ENCODE measurements at regions not wholly inside any gene's neighbourhood (a gene's known extent, or its start where the extent isn't known, plus 50 kb on each side); places are given as distances from the start of the nearest gene placed in this dataset.
"Not testable (repeated sequence)": the region's sequence is repeated elsewhere in the genome, so short reads cannot be mapped to it uniquely, and the experiment has no call there.

DNA sequence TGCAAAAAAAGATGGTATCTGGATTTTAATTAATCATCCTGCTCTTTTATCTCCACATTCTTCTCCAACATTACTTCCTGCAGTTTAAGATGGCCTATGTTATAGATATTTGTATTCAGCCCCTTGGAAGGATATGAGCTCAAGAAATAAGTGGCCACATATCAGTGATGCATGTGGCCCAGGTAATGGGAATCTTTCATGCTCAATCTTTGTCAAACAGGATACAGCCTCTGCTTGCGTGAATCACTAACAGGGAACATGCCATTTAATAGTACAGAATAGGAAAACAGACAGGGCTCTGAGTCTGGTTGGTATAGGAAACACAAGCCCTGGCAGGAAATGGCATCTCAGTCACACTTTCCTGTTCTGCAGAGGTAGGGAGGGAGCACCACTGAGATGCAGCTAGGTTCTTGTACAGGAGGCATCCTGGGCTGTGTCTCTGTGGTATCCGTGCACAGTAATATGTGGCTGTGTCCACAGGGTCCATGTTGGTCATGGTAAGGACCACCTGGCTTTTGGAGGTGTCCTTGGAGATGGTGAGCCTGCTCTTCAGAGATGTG lies 774.6 kb downstream of the TMEM121 start:
- FAIRE-seq, result not testable (repeated sequence)

DNA sequence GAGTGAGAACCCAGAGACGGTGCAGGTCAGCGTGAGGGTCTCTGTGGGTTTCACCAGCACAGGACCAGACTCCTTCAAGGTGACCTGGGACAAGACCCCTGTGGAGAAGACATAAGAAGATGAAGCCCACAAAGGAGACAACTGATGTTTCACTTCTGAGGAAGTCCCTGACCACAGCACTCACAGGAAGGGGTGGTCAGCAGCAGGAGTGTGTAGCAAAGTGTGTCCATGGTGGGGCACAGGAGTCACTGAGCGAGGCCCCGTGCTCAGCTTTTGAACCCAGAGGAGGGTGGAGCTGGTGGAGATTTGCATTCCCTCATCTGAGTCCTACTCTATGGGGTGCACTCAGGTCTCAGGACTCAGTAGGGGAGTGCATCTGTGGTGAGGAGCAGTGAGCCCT lies 775.2 kb downstream of the TMEM121 start:
- FAIRE-seq, result not testable (repeated sequence)

DNA sequence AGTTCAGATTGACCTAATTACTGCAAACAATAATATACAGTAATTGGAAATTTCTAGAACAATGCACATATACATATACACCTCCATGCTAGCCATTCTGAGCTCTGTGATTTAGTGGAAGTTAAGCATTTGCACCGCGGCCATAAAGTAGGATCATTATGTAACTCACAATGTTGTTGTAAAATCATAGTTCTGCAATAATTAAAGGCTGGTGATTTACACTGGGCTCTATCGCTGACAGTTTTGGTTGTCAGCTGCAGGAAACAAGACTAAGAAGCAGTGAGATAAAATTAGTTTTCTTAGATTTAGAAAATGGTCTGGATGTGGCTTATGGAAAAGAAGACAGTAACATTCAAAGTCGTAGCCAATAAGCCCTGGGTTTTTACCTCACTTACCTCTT lies 776.3 kb downstream of the TMEM121 start:
- FAIRE-seq, result no peak

DNA sequence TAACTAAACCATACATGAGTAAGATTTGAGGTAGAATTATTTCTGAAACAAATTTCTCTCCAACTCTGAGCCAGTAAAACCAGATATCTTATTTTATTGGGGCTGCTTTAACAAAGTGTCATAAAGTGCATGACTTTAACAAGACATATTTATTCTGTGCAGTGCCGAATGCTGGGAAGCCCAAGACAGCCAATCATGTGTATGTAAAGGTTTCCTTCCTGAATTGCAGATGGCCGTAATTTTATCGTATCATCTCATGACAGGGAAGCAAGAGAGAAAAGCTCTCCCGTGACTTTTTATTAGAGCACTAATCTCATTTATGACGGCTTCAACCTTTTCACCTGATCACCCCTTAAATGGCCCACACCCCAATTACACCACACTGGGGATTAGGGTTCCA lies 777.9 kb downstream of the TMEM121 start:
- no peak for FAIRE-seq

DNA sequence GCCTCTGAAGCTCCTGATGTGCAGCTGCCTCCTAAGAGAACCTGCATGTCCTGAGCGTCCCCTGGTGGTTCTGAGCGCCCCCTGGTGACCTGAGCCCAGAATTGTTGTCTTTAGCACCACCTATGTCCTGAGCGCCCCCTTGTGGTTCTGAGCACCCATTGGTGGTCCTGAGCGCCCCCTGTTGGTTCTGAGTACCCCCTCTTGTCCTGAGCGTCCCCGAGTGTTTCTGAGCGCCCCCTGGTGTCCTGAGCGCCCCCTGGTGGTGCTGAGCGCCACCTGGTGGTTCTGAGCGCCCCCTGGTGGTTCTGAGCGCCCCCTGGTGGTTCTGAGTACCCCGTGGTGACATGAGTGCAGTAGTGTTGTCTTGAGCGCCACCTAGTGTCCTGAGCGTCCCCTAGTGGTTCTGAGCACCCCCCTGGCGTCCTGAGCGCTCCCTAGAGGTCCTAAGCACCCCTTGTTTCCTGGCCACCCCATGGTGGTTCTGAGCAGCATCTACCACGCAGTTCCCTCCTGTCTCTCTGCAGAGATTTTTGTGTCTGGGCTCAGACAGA lies 782.5 kb downstream of the TMEM121 start:
- no peak for FAIRE-seq

DNA sequence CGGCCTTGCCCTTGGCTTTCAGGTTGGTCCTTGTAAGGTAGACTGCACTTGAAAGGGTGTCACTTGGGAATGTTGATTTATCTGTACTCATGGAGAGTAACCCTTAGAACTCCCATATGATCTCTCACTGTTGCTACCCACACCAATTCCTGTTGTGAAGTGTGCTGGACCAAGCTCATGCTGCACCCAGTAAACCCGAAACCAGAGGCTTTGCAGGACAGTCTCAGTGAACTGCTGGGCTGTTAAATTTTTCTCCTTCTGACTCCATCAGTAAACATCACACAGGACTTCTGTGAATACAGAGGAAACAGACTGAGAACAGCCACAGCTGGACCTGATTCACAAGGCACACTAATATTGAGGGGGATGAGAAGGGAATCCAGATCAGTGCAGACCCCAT lies 783.0 kb downstream of the TMEM121 start:
- FAIRE-seq, result no peak

DNA sequence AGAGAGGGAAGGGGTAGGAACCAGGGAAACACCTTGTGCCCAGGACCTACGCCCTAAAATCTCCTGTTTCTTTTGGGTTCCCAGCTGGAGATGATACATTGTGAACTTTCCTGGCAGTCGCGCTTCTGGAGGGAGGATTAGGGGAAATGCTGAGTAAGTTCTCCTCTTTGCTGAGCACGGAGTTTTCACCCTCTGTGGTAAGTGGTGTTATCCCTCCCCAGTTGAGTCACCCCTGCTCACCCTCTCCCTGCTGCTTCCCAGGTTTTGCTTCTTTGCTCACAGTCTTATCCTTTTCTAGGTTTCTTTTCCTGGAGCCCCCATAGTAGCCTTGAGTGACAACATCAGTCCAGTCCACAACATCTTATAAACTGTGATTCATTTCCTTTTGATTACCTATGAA lies 789.1 kb downstream of the TMEM121 start:
- no peak for FAIRE-seq

DNA sequence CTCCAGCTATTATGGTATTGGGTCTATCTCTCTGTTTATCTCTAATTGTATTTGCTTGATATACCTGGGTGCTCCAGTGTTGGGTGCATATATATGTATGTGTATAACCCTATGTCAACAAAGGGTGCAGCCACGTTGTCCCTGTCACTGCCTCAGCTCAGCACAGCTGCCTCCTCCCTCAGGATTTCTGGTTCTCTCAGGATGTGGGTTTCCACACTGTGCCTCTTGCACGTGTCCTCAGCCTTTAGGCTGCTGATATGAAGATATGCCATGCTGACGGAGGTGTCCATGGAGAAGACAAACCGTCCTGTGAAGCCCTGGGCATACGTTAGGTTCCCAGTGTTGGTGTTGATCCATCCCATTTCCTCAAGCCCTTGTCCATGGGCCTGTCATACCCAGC lies 791.2 kb downstream of the TMEM121 start:
- no peak for FAIRE-seq

DNA sequence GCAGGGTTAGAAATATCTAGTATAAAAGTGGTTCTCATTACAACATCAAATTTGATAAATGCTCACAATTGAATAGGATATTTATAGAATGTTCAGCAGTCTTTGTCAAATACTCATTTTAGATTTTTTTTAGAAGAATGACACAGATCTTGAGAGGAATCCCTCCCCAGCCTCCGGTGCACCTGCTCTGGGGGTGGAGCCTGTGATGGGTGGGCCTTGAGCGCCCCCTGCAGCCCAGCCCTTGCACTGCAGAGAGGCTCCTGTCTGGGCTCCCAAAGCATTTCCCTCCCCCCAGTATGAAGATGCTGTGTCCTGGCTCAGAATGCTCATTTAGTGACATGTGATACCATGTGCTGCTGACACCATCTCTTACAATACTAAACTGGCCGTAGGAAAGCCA lies 792.3 kb downstream of the TMEM121 start:
- FAIRE-seq, result no peak

DNA sequence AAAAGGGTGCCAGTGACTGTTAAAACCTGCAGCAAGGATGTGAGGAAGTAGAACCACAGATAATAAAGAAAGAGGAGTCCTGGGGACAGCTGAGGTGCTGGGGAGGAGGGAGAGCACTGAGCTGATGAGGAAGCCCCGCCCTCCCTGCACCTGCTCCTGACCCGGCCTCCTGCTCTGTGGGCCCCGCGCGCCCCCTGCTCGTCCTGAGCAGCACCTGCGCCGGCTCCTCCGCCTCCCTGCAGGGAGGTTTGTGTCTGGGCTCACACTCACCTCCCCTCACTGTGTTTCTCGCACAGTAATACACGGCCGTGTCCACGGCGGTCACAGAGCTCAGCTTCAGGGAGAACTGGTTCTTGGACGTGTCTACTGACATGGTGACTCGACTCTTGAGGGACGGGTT lies 797.6 kb downstream of the TMEM121 start:
- not testable (repeated sequence) for FAIRE-seq

DNA sequence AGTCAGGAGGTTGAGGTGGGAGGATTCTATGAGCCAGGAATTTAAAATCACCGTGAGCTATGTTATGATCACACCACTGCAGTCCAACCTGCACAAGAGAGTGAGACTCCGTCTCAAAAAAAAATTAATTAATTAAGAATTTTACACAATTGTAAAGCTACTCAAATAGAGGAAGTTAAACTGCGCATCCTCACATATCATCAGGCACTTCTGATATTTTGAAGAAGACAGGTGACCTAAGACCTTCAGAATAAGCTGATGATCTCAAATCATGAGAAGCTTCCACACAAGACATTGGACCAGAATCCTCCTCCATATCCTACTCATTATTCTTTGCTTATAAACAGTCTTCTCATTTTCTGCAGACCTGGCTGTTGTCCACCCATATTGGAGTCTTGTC lies 800.9 kb downstream of the TMEM121 start:
- no peak for FAIRE-seq

DNA sequence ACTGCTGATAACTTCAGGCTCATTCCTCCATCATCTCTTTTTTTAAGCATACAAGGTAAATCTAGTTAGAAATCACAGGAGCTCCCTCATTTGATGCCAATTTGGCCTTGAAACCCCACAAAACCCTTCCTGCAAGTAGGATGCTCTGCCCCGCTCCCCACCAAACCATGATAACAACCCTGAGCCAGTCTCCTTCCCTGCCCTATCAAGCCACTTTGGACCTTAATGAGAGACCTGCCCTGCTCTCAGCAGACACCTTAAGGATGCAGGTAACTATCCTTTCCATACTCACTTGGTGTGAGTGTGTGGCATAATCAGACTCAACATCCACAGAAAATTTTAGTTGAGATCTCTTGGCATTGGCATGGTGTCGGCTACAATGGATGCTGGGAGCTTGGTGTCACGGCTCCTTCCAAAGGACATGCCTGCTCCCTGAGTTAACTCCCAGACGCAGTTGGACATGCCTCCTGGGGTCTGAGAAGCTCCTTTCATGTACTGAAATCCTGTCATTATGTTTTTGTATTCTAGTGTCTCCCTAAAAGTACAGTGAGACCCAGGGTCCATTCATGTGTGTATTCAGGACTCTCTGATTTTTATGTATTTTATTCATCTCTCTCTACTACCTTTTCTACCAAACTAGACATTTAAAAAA lies 801.4 kb downstream of the TMEM121 start:
- FAIRE-seq, result not testable (repeated sequence)

DNA sequence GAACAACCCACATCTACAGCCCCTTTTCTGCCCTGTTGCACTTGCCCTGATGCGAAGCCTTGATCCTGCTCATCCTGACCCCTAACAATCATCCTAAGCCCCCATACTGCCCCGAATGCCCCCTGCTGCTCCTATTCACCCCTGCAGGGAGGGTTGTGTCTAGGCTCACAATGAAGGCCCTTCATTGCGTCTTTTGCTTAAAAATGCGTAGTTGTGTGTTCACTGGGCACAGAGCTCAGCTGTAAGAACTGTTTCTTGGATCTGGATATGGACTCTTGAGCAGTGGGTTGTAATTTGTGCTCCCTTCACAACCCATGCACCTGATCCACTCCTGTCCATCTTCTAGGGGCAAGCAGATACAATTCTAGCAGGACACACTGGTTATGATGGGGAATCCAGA lies 802.9 kb downstream of the TMEM121 start:
- not testable (repeated sequence) for FAIRE-seq

DNA sequence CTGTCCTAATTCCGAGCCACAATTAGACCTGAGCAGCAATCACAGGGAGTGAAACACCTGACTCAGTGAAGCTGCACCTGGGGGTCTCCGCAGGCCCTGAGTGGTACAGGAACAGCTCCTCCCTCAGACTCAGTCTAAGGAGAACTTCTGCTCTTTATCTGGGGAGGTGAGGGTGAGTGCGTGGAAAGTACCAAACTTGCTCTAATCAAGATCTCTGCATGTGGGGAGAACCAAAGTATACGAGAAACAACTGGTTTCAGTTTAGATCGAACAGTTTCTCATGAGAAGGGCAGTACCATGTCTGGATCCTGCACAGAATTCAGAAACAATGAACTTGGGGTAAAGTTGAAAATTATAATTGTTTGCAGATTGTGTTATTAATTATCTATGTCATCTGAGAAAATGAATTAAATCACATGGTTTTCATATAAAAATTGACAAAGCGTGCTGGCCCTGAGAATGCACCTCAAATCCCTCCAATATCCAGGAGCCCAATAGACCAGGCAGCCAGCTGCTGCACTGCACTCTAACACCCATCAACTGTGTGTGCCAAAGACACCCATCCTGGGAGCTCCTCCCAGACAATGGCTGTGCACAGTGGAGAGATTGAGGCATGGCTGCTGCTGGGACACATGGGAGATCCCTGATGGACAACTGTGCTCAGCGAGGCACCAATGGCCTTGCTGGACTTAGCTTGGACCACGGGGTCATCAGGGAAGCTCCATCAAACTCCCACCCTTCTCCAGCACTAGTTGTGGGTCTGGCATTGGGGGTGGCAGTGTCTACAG lies 803.8 kb downstream of the TMEM121 start:
- not testable (repeated sequence) for FAIRE-seq

DNA sequence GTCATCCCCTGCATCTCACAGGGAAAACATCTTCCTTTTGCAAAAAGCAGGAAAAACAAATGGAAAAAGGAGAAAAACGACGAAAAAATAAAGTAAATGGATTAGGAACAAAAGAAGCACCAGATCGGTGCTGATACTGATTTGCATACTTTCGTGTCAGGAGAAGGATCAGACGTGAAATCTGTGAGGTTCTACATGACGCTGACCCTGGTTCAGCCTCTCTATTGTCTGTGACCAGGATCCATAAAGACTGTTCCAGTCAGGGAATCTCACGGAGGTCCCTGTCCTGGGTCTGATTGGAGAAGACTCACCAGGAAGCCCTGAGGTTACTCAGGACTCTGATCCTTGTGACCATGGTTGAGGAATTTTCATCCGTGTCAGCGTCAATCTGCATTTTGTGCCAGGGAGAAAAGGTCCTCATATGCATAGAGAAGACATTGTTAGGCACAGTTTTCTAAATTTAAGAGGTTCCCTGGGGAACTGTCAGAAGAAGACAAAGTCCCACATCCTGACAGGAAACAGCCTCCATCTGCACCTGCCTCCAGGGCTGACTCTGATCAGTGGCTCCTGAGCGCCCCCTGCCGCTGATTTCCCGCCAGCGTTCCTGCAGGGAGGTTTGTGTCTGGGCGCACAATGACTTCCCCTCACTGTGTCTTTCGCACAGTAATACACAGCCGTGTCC lies 808.2 kb downstream of the TMEM121 start:
- not testable (repeated sequence) for FAIRE-seq

DNA sequence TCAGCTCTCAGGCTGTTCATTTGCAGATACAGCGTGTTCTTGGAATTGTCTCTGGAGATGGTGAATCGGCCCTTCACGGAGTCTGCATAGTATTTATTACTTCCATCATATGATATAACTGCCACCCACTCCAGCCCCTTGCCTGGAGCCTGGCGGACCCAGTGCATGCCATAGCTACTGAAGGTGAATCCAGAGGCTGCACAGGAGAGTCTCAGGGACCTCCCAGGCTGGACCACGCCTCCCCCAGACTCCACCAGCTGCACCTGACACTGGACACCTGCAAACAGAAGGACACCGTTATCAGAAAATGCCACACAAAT lies 808.7 kb downstream of the TMEM121 start:
- FAIRE-seq, result not testable (repeated sequence)

DNA sequence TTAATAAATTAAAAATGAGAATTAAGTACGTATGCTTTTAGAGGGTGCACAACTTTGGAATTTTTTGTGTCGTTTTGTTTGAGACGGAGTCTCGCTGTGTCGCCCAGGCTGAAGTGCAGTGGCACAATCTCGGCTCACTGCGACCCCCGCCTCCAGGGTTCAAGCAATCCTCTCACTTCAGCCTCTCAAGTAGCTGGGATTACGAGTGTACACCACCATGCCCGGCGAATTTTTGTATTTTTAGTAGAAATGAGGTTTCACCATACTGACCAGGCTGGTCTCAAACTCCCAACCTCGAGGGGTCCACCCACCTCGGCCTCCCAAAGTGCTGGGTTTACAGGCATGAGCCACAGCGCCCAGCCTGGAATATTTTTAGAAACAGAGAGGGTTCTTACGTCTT lies 812.4 kb downstream of the TMEM121 start:
- FAIRE-seq, result not testable (repeated sequence)

DNA sequence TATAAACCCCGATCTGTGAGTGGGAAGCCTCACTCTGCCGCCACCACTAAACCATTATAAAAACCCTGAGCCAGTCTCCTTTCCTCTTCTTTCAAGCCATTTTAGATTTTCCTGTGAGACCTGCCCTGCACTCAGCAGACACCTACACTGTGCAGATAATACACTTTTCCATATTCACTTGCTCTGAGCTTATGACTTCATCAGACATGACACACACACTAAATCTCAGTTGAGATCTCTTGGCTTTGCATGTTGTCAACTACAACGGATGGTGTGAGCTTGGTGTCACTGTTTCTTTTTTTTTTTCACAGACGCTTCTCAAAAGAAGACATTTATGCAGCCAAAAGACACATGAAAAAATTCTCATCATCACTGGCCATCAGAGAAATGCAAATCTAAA lies 814.3 kb downstream of the TMEM121 start:
- not testable (repeated sequence) for FAIRE-seq

DNA sequence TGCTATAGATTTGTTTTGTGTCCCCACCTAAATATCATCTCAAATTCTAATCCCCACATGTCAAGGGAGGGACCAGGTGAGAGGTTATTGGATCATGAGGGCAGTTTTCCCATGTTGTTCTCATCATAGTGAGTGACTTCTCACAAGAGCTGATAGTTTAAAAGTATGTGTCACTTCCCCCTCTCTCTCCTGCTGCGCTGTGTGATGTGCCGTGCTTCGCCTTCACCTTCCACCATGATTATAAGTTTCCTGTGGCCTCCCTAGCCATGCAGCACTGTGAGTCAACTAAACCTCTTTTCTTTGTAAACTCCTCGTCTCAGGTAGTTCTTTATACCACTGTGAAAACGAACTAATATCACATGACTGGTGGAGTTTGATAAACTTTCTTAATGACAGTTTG lies 814.8 kb downstream of the TMEM121 start:
- not testable (repeated sequence) for FAIRE-seq

DNA sequence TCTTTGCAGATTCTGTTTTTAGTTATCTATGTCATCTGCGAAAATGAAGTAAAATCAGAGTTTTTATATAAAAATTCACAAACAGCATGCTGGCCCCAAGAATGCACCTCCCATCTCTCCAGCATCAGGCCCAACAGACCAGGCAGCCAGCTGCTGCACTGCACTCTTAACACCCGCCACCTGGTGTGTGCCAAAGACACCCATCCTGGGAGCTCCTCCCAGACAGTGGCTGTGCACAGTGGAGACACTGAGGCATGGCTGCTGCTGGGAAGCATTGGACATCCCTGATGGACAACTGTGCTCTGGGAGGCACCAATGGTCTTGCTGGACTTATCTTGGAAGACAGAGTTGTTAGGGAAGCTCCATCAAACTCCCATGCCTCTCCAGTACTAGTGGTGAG lies 817.2 kb downstream of the TMEM121 start:
- no peak for FAIRE-seq

DNA sequence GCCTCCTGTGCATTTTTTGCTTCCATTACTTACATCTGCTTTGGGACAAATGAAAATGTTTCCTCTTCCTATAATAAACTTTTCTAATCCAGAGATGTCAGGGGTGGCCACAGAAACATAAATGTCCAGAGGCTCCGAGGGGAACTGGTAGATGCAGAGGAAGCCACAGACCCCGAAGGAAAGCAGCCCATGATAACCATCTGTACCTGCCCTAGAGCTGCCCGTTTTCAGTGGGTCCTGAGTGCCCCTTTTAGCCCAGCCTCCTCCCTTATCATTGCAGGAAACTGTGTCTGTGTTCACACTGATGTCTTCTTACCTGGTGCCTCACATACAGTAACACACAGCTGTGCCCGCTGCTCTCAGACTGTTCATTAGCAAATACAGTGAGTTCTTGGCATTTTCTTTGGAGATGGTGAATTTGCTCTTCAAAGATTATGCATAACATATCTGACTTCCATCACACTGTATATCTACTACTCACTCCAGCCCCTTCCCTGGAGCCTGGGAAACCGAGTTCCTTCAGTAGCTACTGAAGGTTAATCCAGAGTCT lies 817.8 kb downstream of the TMEM121 start:
- FAIRE-seq, result not testable (repeated sequence)

DNA sequence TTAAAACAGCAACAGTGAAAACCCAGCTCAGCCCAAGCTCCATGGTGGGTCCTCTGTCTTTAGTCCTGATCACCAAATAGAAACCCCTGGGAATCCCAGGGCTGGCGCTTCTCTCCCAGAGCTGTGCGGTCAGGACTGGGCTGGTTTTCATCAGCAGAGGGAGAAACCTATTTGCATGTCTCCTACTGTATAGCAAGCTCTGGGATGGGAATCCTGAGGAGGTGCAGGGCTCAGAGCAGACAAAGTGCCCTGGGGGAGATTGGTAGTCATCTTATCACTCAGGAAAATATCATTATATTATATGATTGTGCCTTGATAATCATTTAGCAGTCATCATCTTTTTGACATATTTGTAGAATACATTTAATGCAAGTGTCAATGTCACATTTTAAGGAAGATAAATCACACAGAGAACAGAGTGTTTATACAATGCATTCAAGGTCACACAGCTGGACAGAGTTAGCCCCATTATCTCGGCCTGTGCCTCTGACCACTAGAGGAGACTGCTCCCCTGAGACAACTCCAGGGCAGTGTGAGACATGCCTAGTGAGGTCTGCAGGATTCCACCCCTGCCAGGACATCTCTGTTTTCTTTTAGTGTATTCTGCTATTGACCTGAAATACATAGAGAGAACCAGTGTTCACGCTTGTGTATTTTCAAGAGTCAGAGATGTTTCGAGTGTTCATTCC lies 818.6 kb downstream of the TMEM121 start:
- FAIRE-seq, result not testable (repeated sequence)

DNA sequence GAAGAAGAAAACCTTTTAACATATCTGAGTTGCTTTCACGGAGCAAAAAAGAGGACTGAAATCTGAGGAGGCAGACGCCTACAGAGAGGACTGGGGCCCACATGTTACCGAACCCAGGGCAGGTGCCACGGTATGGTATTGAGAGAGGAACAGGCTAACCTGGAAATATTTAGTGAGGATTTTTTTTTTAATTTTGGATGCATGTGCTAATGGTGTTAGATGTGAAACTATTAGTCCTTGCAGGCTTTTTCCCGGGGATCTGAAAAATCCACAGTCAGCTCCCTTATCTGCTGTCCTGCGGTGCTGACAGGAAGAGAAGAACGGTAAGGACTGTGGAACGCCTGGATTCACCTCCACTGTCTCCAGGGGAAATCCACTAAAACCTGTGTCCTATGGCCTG lies 819.7 kb downstream of the TMEM121 start:
- no peak for FAIRE-seq

All from A204.1 (cell line).